ENCODE measurements at regions not wholly inside any gene's neighbourhood (a gene's known extent, or its start where the extent isn't known, plus 50 kb on each side); places are given as distances from the start of the nearest gene placed in this dataset.

GRCh38 chr21:28091466-28091865 is 901.2 kb downstream of the LTN1 start:
- DNase-seq (ENCODE audit: low read depth, low spot score) (no peak), FAIRE-seq (no peak)
- H3K4me3 ChIP-seq (ENCODE audit: control insufficient read depth in 2 of 3, extremely low read depth in 1 of 3, insufficient read depth in 2 of 3, low read depth in 1 of 3, low read length in 3 of 3), result no peak overlapping the region
- TF ChIP-seq EZH2 (IDR thresholded peaks at IDR 0.05; ENCODE audit: low read length) (no peak), CTCF (optimal IDR thresholded peaks at IDR 0.05 in 1 of 3, IDR thresholded peaks at IDR 0.05 in 1 of 3, conservative IDR thresholded peaks at IDR 0.05 in 1 of 3; ENCODE audit: extremely low read depth in 1 of 3, insufficient read depth in 2 of 3, low read length in 3 of 3) (no peak)
- no peak overlapping the region for H2AFZ ChIP-seq (ENCODE audit: control insufficient read depth, low read length)
- no peak overlapping the region for H3K27ac ChIP-seq (ENCODE audit: control insufficient read depth, insufficient read depth, low read length)
- no peaks in the 10 kb centered on the region for H4K20me1 ChIP-seq (ENCODE audit: control insufficient read depth, extremely low read depth, insufficient read depth, low read length)
- no peak overlapping the region for H3K4me2 ChIP-seq (ENCODE audit: control insufficient read depth, extremely low read depth, insufficient read depth, low read depth, low read length)
- no peaks in the 10 kb centered on the region for H3K9me1 ChIP-seq (ENCODE audit: control insufficient read depth, extremely low read depth, insufficient read depth, low read length)
- H3K9me3 ChIP-seq (ENCODE audit: control insufficient read depth, low read depth, low read length), result no peaks in the 10 kb centered on the region
- H3K9ac ChIP-seq (ENCODE audit: control insufficient read depth, extremely low read depth, insufficient read depth, low read length), result no peak overlapping the region
- H3K27me3 ChIP-seq (ENCODE audit: control insufficient read depth, extremely low read depth, insufficient read depth, low read length), result no peaks in the 10 kb centered on the region
- H3K4me1 ChIP-seq (ENCODE audit: control insufficient read depth, extremely low read depth, insufficient read depth, low read length), result no peaks in the 10 kb centered on the region
- H3K36me3 ChIP-seq (ENCODE audit: control insufficient read depth in 2 of 2, extremely low read depth in 1 of 2, insufficient read depth in 2 of 2, low read length in 2 of 2), result no peaks in the 10 kb centered on the region
- no peaks in the 10 kb centered on the region for H3K79me2 ChIP-seq (ENCODE audit: control insufficient read depth, insufficient read depth, low read length)
- dilution Hi-C loops (cut with MboI; ENCODE audit: extremely low pct_ligation_motif_present, low sequenced_read_pairs), result no loop called here

- Histone ChIP-seq H2AFZ (ENCODE audit: control insufficient read depth, low read length) (no peak overlapping the region), H3K9me3 (ENCODE audit: control insufficient read depth, low read depth, low read length) (no peaks in the 10 kb centered on the region), H3K79me2 (ENCODE audit: control insufficient read depth, insufficient read depth, low read length) (no peaks in the 10 kb centered on the region), H3K4me1 (ENCODE audit: control insufficient read depth, extremely low read depth, insufficient read depth, low read length) (no peaks in the 10 kb centered on the region), H3K4me3 (ENCODE audit: control insufficient read depth in 2 of 3, extremely low read depth in 1 of 3, insufficient read depth in 2 of 3, low read depth in 1 of 3, low read length in 3 of 3) (no peak overlapping the region), H3K4me2 (ENCODE audit: control insufficient read depth, extremely low read depth, insufficient read depth, low read depth, low read length) (no peak overlapping the region), H3K27me3 (ENCODE audit: control insufficient read depth, extremely low read depth, insufficient read depth, low read length) (no peaks in the 10 kb centered on the region), H3K9me1 (ENCODE audit: control insufficient read depth, extremely low read depth, insufficient read depth, low read length) (no peaks in the 10 kb centered on the region), H3K36me3 (ENCODE audit: control insufficient read depth in 2 of 2, extremely low read depth in 1 of 2, insufficient read depth in 2 of 2, low read length in 2 of 2) (no peaks in the 10 kb centered on the region), H3K27ac (ENCODE audit: control insufficient read depth, insufficient read depth, low read length) (no peak overlapping the region), H3K9ac (ENCODE audit: control insufficient read depth, extremely low read depth, insufficient read depth, low read length) (no peak overlapping the region), H4K20me1 (ENCODE audit: control insufficient read depth, extremely low read depth, insufficient read depth, low read length) (no peaks in the 10 kb centered on the region)
- dilution Hi-C loops (cut with MboI; ENCODE audit: extremely low pct_ligation_motif_present, low sequenced_read_pairs), result no loop called here
- no peak for TF ChIP-seq CTCF (optimal IDR thresholded peaks at IDR 0.05 in 1 of 3, IDR thresholded peaks at IDR 0.05 in 1 of 3, conservative IDR thresholded peaks at IDR 0.05 in 1 of 3; ENCODE audit: extremely low read depth in 1 of 3, insufficient read depth in 2 of 3, low read length in 3 of 3)
- no peak for TF ChIP-seq EZH2 (IDR thresholded peaks at IDR 0.05; ENCODE audit: low read length)
- DNase-seq (ENCODE audit: low read depth, low spot score), result no peak
- FAIRE-seq, result no peak
Measured at GRCh38 chr21:28090546-28090945, 902.1 kb downstream of the LTN1 start.
